Colonic mucosa (tissue), 4 donors: ENCODE measurements at regions not wholly inside any gene's neighbourhood (a gene's known extent, or its start where the extent isn't known, plus 50 kb on each side); places are given as distances from the start of the nearest gene placed in this dataset.

Experiments used
- DNase-seq: peaks from one replicate; pipeline ENCODE4 v3.0.0-alpha.2; 2020
- H3K27ac ChIP-seq: fragments of 200-600 bp; one replicate; pipeline ENCODE4 v1.8.0; 2021
- H3K27me3 ChIP-seq: fragments of 200-600 bp; one replicate; pipeline ENCODE4 v1.8.0; 2021
- H3K36me3 ChIP-seq: fragments of 200-600 bp; one replicate; pipeline ENCODE4 v1.8.0; 2021
- H3K4me1 ChIP-seq: fragments of 200-600 bp; one replicate; pipeline ENCODE4 v1.8.0; 2021; ENCODE audit warnings: mild to moderate bottlenecking
- H3K4me3 ChIP-seq: fragments of 200-600 bp; one replicate; pipeline ENCODE4 v1.8.0; 2021
- H3K9ac ChIP-seq, 2 donors: one replicate each; pipeline ENCODE4 v1.7.0; 2013; ENCODE audit warnings: control low read depth in 2 of 2, low read depth in 2 of 2, low read length in 2 of 2
- H3K9me3 ChIP-seq: fragments of 200-600 bp; one replicate; pipeline ENCODE4 v1.8.0; 2021
- CTCF ChIP-seq: fragments of 200-600 bp; IDR thresholded peaks from one replicate; pipeline ENCODE4 v1.8.0; 2022; ENCODE audit warnings: antibody characterized with exemption, mild to moderate bottlenecking
- intact Hi-C: fragments of 100-400 bp; cut with DNase I; formaldehyde crosslinking; loops from one replicate; pipeline ENCODE4 v1.14.1; 2022
- donor health status: healthy.
- donor health status: DM: no; HTN: no; CAD: no.
- donor health status: DM: no; HTN: no; CAD: no.

- no peak overlapping the region for H3K9ac ChIP-seq
- H3K4me3 ChIP-seq, result no peak overlapping the region
- no peak overlapping the region for H3K27ac ChIP-seq
- DNase-seq, result no peak
- no peak for TF ChIP-seq CTCF
- intact Hi-C loops, result no loop called here
- H3K4me1 ChIP-seq, result no peaks in the 10 kb centered on the region
- no peaks in the 10 kb centered on the region for H3K27me3 ChIP-seq
- no peaks in the 10 kb centered on the region for H3K36me3 ChIP-seq
- no peaks in the 10 kb centered on the region for H3K9me3 ChIP-seq
These were observed 382.6 kb upstream of the AKR1E2 start for GRCh38 chr10:4443419-4443818.

GRCh38 chr10:4442296-4442695, 383.7 kb upstream of the AKR1E2 start:
- no peak for DNase-seq
- Histone ChIP-seq H3K27me3 (no peaks in the 10 kb centered on the region), H3K4me1 (no peaks in the 10 kb centered on the region), H3K36me3 (no peaks in the 10 kb centered on the region), H3K9me3 (no peaks in the 10 kb centered on the region), H3K9ac (no peak overlapping the region), H3K27ac (no peak overlapping the region), H3K4me3 (no peak overlapping the region)
- intact Hi-C loops, result no loop called here
- no peak for TF ChIP-seq CTCF

- Histone ChIP-seq H3K4me3 (no peak overlapping the region), H3K27me3 (no peaks in the 10 kb centered on the region), H3K4me1 (no peaks in the 10 kb centered on the region), H3K36me3 (no peaks in the 10 kb centered on the region), H3K27ac (no peak overlapping the region), H3K9me3 (no peaks in the 10 kb centered on the region), H3K9ac (no peak overlapping the region)
- intact Hi-C loops, result no loop called here
- no peak for DNase-seq
- TF ChIP-seq CTCF, result no peak
These were observed 385.7 kb upstream of the AKR1E2 start for GRCh38 chr10:4440260-4440659.

- Histone ChIP-seq H3K9me3 (no peaks in the 10 kb centered on the region), H3K36me3 (no peaks in the 10 kb centered on the region), H3K4me3 (no peak overlapping the region), H3K27me3 (no peaks in the 10 kb centered on the region), H3K9ac (no peak overlapping the region), H3K4me1 (no peaks in the 10 kb centered on the region), H3K27ac (no peak overlapping the region)
- intact Hi-C loops, result no loop called here
- no peak for TF ChIP-seq CTCF
- no peak for DNase-seq
These were observed 388.2 kb upstream of the AKR1E2 start for GRCh38 chr10:4437791-4438190.

- Histone ChIP-seq H3K36me3 (no peaks in the 10 kb centered on the region), H3K27me3 (no peaks in the 10 kb centered on the region), H3K4me3 (no peak overlapping the region), H3K9ac (no peak overlapping the region), H3K4me1 (no peaks in the 10 kb centered on the region), H3K27ac (no peak overlapping the region), H3K9me3 (no peaks in the 10 kb centered on the region)
- no peak for TF ChIP-seq CTCF
- no peak for DNase-seq
- intact Hi-C loops, result no loop called here
These were observed 388.9 kb upstream of the AKR1E2 start for GRCh38 chr10:4437061-4437460.

- Histone ChIP-seq H3K27me3 (no peaks in the 10 kb centered on the region), H3K4me1 (no peaks in the 10 kb centered on the region), H3K9ac (no peak overlapping the region), H3K27ac (no peak overlapping the region), H3K9me3 (no peaks in the 10 kb centered on the region), H3K36me3 (no peaks in the 10 kb centered on the region), H3K4me3 (no peak overlapping the region)
- intact Hi-C loops, result no loop called here
- no peak for TF ChIP-seq CTCF
- no peak for DNase-seq
These were observed 389.9 kb upstream of the AKR1E2 start for GRCh38 chr10:4436103-4436502.
